ENCODE measurements at regions not wholly inside any gene's neighbourhood (a gene's known extent, or its start where the extent isn't known, plus 50 kb on each side); places are given as distances from the start of the nearest gene placed in this dataset.

GRCh38 chr3:66557170-66557569, 56.3 kb upstream of the LRIG1 start:
- TF ChIP-seq CTCF (IDR thresholded peaks at IDR 0.05 in 4 of 5, conservative IDR thresholded peaks at IDR 0.05 in 1 of 5) (no peak), POLR2A (IDR thresholded peaks at IDR 0.05) (no peak)

All from gastrocnemius medialis (tissue), 4 donors.